Stimulated activated CD4-positive, alpha-beta T cell treated with anti-CD3 and anti-CD28 coated beads, Interleukin-4, amount 100 ng/mL, for 48 hours (primary cell): ENCODE measurements at regions not wholly inside any gene's neighbourhood (a gene's known extent, or its start where the extent isn't known, plus 50 kb on each side); places are given as distances from the start of the nearest gene placed in this dataset.
"Not testable (repeated sequence)": the region's sequence is repeated elsewhere in the genome, so short reads cannot be mapped to it uniquely, and the experiment has no call there.

Experiments
- DNase-seq, 2 donors: peaks; one replicate each; pipeline ENCODE4 v3.0.0-alpha.2; 2020; ENCODE audit warnings: low read depth in 2 of 2

GRCh38 chr5:99906776-99907175 lies 628.4 kb upstream of the FAM174A start:
- no peak for DNase-seq

GRCh38 chr5:99901972-99902371 lies 633.2 kb upstream of the FAM174A start:
- no peak for DNase-seq

DNA sequence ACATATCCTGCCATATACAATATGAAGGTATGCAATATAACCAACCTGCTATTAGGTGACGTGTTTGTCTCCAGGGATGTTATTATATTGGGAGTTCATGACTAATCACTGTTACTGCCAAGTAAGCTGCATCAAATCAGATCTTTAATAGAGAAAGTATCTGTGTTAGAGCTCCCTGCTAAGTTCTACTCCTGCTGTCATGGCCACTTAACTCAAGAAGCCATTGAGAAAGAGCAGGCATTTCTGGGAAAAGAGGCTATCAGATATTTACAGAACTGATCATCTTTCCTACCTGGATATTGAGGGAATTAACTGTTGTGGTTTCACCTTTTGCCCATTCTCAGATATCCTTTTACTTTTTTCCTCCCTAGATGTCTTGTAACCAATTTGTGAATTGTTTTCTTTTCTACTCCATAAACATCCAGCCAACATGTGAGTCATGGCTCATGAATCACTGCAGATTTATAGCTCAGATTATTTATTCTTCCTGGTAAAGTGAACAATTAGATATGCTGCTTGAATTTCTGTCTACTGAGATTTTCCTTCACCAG lies 634.8 kb upstream of the FAM174A start:
- DNase-seq = no peak

DNA sequence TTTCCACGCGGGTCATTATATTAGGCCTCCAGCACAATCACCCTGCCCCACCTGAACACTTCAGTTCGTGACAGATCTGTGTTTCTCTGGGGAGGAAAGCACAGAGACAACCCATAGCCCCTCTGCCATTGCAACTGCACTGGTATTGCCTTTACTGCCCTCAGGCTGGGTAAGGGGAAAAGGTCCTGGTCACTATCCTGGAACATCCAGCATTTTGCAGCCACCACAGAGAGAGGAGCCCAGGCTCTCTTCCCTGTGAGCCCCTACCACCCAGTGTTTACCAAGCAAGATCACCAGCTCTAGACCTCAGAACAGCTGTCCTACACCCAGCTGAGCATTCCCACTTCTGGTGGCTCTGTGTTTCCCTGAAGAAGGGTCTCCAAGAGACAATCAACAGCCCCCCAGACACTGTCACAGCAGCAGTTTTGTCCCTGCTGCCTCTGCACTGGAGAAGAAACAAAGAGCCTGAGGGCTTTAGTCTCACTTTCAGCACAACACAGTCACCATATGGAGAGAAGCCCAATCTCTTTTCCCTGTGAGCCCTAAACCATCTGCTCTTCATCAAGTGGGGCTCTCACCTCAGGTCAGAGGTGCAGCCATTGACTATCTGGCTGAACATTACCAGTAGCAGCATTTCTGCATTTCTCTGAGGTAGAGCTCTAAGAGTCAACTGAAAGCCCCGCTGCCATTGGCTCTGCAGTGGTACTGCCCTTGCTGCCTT lies 655.2 kb upstream of the FAM174A start:
- no peak for DNase-seq

DNA sequence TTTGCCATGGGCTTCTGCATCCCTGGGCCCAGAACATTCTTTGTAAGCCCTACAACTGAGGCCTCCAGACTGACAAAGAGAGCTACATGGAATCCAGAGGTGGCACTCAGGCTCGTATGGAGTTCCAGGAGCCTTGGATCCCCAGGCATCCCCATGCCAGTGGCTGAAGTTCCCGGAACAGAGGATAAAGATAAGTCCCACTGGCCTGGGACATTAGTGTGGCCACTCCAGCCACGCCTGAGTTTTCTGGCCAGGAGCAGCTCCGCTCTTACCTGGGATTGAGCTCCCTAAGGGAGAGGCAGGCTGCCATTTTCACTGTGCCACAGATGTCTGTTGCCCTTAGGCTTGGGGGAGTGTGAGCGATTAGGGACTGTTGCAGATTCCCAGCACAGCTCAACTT lies 656.3 kb upstream of the FAM174A start:
- DNase-seq = no peak

DNA sequence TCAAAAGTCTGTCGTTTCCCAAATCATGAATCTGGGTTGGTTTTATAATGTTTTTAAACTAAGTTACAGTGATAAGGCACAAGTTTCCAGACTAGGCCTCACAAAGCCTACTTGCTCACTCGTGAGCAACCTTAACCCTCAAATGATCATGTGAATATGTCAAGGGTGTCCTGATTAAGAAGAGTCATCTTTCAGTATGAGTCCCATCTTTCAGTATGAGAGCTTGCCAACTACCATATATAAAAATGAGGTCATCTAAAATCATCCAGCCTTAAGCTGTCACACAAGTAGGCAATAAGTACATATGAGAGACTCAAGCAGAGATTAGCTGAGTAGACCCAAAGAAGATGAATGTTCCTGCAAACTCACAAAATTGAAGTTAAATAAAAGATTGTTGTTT lies 668.4 kb upstream of the FAM174A start:
- no peak for DNase-seq

DNA sequence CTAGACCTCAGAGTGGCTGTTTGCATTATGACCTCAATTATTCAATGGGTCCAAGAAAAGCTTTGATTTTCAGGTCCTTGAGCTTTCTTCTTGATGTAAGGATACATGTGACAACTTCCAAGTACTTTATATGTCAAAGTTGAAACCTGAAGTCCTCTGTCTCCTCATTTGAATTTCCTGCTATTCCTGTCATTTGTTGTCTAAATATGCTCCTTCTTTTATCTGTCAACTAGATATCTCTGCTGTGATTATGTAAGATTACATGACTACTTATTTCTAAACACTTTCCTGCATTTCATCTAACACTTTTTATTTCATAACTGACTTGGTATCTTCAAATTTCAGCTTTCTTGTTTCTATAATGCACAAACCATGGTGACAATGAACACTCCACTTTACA lies 670.0 kb upstream of the FAM174A start:
- no peak for DNase-seq

DNA sequence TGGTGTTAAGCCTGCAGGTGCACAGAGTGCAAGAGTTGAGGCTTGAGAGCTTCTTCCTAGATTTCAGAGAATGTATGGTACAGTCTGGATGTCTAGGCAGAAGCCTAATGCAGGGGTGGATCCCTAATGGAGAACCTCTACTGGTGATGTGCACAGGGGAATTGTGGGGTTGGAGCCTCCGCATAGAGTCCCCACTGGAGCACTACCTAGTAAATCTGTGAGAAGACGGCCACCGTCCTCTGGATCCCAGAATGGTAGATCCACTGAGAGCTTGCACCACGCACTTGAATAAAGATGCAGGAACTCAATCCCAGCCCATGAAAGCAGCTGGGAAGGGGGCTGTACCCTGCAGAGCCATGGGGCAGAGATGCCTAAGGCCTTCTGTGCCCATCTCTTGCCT lies 699.4 kb upstream of the FAM174A start:
- DNase-seq = no peak

- DNase-seq = no peak
Measured at GRCh38 chr5:99827136-99827535, 708.0 kb upstream of the FAM174A start.

- DNase-seq = no peak
Measured at GRCh38 chr5:99817796-99818195, 717.4 kb upstream of the FAM174A start.

- DNase-seq = no peak
Measured at GRCh38 chr5:99814321-99815063, 720.7 kb upstream of the FAM174A start.

GRCh38 chr5:99808657-99809230 lies 726.4 kb upstream of the FAM174A start:
- no peak for DNase-seq

DNA sequence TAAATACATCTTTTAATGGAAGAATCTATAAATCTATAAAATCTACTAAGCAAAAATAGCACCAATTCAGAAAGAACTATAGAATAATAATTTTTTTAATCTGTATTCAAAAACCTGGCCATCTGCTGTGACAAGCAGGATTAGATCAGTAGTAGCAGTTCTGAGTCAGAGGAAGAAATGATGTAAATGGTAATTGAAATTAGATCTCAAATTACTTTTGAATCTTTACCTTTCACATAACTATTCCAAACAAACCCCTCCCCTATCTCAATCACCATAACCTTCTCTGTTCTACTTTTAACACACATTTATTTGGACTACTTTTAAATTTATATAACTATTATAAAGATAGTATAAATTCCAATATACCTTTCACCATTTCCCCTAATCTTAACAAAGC lies 727.8 kb upstream of the FAM174A start:
- DNase-seq = no peak

- DNase-seq = no peak
Measured at GRCh38 chr5:99795031-99795430, 740.1 kb upstream of the FAM174A start.

GRCh38 chr5:99788482-99788881 lies 746.7 kb upstream of the FAM174A start:
- no peak for DNase-seq

GRCh38 chr5:99775189-99775588 lies 760.0 kb upstream of the FAM174A start:
- no peak for DNase-seq

DNA sequence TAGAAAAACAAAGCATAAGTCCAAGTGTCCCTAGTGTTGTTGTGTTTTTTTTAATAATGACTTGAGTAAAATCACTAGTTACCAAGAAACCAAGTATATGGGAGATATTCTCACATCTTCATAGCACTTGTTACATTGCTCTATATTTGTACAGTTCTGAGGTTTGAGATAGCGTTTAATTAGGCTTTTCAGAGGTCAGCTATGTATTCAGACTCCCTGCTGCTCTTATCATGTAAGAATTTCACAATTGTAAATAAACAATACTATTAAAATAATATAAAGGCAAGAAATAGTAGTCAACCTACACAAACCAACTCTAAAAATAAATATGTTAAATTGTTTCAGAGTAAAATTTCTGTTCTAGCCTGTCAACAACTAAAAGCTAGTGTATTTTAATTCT lies 761.9 kb upstream of the FAM174A start:
- no peak for DNase-seq

DNA sequence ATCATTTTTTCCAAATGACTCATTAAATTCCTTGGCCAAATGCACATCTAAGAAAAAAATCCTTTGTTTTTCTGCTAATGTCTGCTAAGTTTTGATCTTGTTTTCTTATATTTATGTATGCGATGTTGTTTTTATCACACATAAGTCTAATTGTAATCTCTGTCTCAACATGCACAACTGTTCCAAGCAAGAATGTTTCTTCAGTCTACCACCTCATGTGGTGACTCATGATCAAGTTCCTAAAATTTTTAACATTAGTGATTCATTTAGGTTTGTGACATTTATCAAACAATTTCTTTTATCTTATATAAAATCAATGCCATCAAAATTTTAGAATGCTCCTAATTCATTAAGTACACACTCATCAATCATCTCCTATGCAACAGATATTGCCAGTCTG lies 763.9 kb upstream of the FAM174A start:
- DNase-seq = no peak

- DNase-seq = no peak
Measured at GRCh38 chr5:99765011-99765410, 770.2 kb upstream of the FAM174A start.

- no peak for DNase-seq
Measured at GRCh38 chr5:99763021-99763774, 772.0 kb upstream of the FAM174A start.

DNA sequence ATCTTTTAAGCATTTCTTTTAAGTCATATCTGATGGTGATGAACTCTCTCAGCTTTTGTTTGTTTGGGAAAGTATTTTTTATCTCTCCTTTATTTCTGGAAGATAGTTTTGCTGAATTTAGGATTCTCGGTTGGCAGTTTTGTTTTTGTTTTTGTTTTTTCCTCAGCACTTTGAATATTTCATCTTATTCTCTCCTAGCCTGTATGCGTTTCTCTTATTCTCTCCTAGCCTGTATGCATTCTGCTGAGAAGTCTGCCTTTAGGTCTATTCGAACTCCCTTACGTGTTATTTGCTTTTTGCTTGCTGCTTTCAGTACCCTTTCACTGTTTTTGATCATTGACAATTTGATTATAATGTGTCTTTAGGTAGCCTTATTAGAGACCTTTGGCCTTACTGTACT lies 787.8 kb upstream of the FAM174A start:
- DNase-seq = no peak

DNA sequence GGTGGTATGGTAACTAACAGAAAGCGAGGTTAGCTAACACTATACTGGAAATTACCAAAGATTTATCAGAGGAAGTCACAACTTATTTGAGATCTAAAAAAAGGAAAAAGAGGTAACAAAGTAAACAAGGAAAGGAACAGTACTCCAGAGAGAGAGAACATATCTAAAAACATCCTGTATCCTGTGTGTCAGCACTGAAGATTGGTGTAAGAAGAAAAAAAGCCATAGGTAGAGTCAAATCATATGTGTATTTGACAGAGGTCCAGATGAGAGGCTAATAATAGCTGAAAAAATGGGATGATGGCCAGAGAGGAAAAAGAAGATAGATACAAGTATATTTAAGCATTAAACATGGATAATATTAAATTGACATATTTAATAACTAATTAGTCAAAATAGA lies 802.0 kb upstream of the FAM174A start:
- DNase-seq = not testable (repeated sequence)
